KMS-11 (cell line): ENCODE measurements at regions not wholly inside any gene's neighbourhood (a gene's known extent, or its start where the extent isn't known, plus 50 kb on each side); places are given as distances from the start of the nearest gene placed in this dataset.

Experiments
- H2AFZ ChIP-seq: fragments of 200-600 bp; sonication (generic); 2 replicates; pipeline ENCODE4 v1.6.1; 2016; ENCODE audit warnings: antibody characterized with exemption, mixed run types, low read depth
- H3K27ac ChIP-seq: fragments of 200-600 bp; sonication (generic); 2 replicates; pipeline ENCODE4 v1.6.1; 2016; ENCODE audit warnings: mild to moderate bottlenecking, mixed run types
- H3K27me3 ChIP-seq: fragments of 200-600 bp; sonication (generic); 2 replicates; pipeline ENCODE4 v1.6.1; 2017; ENCODE audit warnings: mild to moderate bottlenecking, low read depth, mixed run types, moderate library complexity; ENCODE audit not compliant: insufficient read depth
- H3K36me3 ChIP-seq: fragments of 200-600 bp; sonication (generic); 2 replicates; pipeline ENCODE4 v1.6.1; 2017; ENCODE audit warnings: mild to moderate bottlenecking, mixed run types; ENCODE audit not compliant: insufficient read depth
- H3K4me1 ChIP-seq: fragments of 200-600 bp; sonication (generic); 2 replicates; pipeline ENCODE4 v1.6.1; 2016; ENCODE audit warnings: mild to moderate bottlenecking, low read depth, mixed run types; ENCODE audit not compliant: poor library complexity, severe bottlenecking
- H3K4me2 ChIP-seq: fragments of 200-600 bp; sonication (generic); 2 replicates; pipeline ENCODE4 v1.7.0; 2016; ENCODE audit warnings: mild to moderate bottlenecking, mixed run types
- H3K4me3 ChIP-seq: fragments of 200-600 bp; sonication (generic); IDR thresholded peaks from 2 replicates; pipeline ENCODE4 v1.6.1; 2017; ENCODE audit warnings: low read depth, low read length, mixed read lengths; ENCODE audit not compliant: insufficient read depth
- H3K79me2 ChIP-seq: fragments of 200-600 bp; sonication (generic); 2 replicates; pipeline ENCODE4 v1.6.1; 2016; ENCODE audit warnings: low read depth, mixed run types; ENCODE audit not compliant: insufficient read depth
- H3K9ac ChIP-seq: fragments of 200-600 bp; sonication (generic); 2 replicates; pipeline ENCODE4 v1.6.1; 2016; ENCODE audit warnings: mild to moderate bottlenecking, mixed run types
- H4K20me1 ChIP-seq: fragments of 200-600 bp; sonication (generic); 2 replicates; pipeline ENCODE4 v1.6.1; 2016; ENCODE audit warnings: mild to moderate bottlenecking, mixed run types; ENCODE audit not compliant: insufficient read depth
- CTCF ChIP-seq: fragments of 200-600 bp; sonication (generic); conservative IDR thresholded peaks from 2 replicates; pipeline ENCODE4 v1.6.1; 2017; ENCODE audit warnings: low read depth, mild to moderate bottlenecking, antibody characterized with exemption, low read length, moderate library complexity, mixed read lengths

GRCh38 chr12:124191024-124191359 lies 103.9 kb upstream of the RFLNA start:
- no peak overlapping the region for H3K9ac ChIP-seq
- H3K79me2 ChIP-seq: no peaks in the 10 kb centered on the region
- H4K20me1 ChIP-seq: no peaks in the 10 kb centered on the region
- H3K4me2 ChIP-seq: no peak overlapping the region
- H3K4me3 ChIP-seq: no peak overlapping the region
- no peaks in the 10 kb centered on the region for H3K27me3 ChIP-seq
- no peaks in the 10 kb centered on the region for H3K36me3 ChIP-seq
- H3K4me1 ChIP-seq: no peaks in the 10 kb centered on the region
- TF ChIP-seq CTCF: no peak
- no peak overlapping the region for H3K27ac ChIP-seq
- H2AFZ ChIP-seq: no peak overlapping the region

GRCh38 chr12:124191966-124192365 lies 102.9 kb upstream of the RFLNA start:
- Histone ChIP-seq H3K27ac (no peak overlapping the region), H2AFZ (no peak overlapping the region), H3K4me2 (no peak overlapping the region), H3K4me3 (no peak overlapping the region), H3K9ac (no peak overlapping the region), H3K4me1 (no peaks in the 10 kb centered on the region), H3K79me2 (no peaks in the 10 kb centered on the region), H3K36me3 (no peaks in the 10 kb centered on the region), H4K20me1 (no peaks in the 10 kb centered on the region), H3K27me3 (no peaks in the 10 kb centered on the region)
- TF ChIP-seq CTCF: no peak

GRCh38 chr12:124194264-124194892 lies 100.5 kb upstream of the RFLNA start:
- no peak for TF ChIP-seq CTCF
- no peak overlapping the region for H3K4me3 ChIP-seq

GRCh38 chr12:124194893-124195566 lies 99.9 kb upstream of the RFLNA start:
- no peak for TF ChIP-seq CTCF
- H2AFZ ChIP-seq: no peak overlapping the region
- H3K79me2 ChIP-seq: no peaks in the 10 kb centered on the region
- no peak overlapping the region for H3K27ac ChIP-seq
- H3K4me3 ChIP-seq: no peak overlapping the region
- no peak overlapping the region for H3K4me2 ChIP-seq
- H3K9ac ChIP-seq: no peak overlapping the region
- H3K27me3 ChIP-seq: no peaks in the 10 kb centered on the region
- H4K20me1 ChIP-seq: no peaks in the 10 kb centered on the region
- H3K4me1 ChIP-seq: no peaks in the 10 kb centered on the region
- H3K36me3 ChIP-seq: no peaks in the 10 kb centered on the region

More at GRCh38 chr12:124194264-124194892, 100.5 kb upstream of the RFLNA start:
- Histone ChIP-seq H4K20me1 (no peaks in the 10 kb centered on the region), H2AFZ (no peak overlapping the region), H3K4me1 (no peaks in the 10 kb centered on the region), H3K4me2 (no peak overlapping the region), H3K36me3 (no peaks in the 10 kb centered on the region), H3K27me3 (no peaks in the 10 kb centered on the region), H3K9ac (no peak overlapping the region), H3K27ac (no peak overlapping the region), H3K79me2 (no peaks in the 10 kb centered on the region)
